ENCODE measurements at regions not wholly inside any gene's neighbourhood (a gene's known extent, or its start where the extent isn't known, plus 50 kb on each side); places are given as distances from the start of the nearest gene placed in this dataset.

DNA sequence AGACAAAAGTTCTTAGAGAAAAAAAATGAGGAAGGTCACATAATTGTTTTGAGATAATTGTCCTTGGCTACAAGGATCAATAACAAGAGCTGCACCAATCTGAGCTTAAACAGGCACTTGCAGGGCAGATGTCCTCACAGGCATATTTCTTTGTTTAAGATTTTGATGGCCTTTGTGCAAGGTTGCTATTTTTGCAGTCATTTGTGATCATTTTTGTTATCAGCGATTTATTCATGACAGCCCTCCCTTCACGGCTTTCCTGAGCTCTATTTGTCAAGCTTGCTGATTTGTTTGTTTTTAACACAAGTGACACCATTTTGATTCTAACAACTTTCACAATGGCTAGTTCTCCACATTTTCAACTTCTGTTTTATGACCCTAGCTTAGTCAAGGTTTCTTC, 418.6 kb upstream of the REG3G start:
- DNase-seq (ENCODE audit: low spot score): no peak
- TF ChIP-seq, protein P1, sequence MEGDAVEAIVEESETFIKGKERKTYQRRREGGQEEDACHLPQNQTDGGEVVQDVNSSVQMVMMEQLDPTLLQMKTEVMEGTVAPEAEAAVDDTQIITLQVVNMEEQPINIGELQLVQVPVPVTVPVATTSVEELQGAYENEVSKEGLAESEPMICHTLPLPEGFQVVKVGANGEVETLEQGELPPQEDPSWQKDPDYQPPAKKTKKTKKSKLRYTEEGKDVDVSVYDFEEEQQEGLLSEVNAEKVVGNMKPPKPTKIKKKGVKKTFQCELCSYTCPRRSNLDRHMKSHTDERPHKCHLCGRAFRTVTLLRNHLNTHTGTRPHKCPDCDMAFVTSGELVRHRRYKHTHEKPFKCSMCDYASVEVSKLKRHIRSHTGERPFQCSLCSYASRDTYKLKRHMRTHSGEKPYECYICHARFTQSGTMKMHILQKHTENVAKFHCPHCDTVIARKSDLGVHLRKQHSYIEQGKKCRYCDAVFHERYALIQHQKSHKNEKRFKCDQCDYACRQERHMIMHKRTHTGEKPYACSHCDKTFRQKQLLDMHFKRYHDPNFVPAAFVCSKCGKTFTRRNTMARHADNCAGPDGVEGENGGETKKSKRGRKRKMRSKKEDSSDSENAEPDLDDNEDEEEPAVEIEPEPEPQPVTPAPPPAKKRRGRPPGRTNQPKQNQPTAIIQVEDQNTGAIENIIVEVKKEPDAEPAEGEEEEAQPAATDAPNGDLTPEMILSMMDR (conservative IDR thresholded peaks at IDR 0.05; ENCODE audit: low read depth): no peak
- no peak overlapping the region for H3K27ac ChIP-seq
- ChIA-PET CTCF (interaction anchor here (0.5 kb wide), 1 partner anchor 275 kb away, joined by 7 read pairs; no protein-coding TSS in a partner anchor), POLR2A (ENCODE audit: low non-redundant PET) (no interaction called here)

DNA sequence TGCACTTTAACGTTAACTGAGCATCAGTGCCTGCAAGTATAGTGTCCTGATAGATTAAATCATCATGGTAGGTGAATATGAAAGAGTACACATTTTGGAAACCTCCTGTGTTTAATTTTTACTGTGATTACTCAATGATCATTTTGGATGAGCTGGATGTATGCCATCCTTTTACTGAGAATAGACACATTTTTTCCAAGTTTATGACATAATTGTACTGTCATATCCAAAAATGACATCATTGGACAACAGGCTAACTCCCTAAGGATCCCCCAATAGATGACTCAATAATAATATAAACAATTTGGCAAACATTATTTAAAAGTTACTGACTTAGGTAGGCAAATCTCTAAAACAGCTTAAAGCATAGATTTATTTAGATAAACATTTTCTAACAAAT, 410.8 kb upstream of the REG3G start:
- TF ChIP-seq, protein P1 (conservative IDR thresholded peaks at IDR 0.05; ENCODE audit: low read depth): no peak
- DNase-seq (ENCODE audit: low spot score): no peak
- no peak overlapping the region for H3K27ac ChIP-seq
- POLR2A ChIA-PET (ENCODE audit: low non-redundant PET): no interaction called here
- CTCF ChIA-PET: interaction anchor here (0.6 kb wide), 1 partner anchor 76 kb away, joined by 6 read pairs; no protein-coding TSS in a partner anchor

DNA sequence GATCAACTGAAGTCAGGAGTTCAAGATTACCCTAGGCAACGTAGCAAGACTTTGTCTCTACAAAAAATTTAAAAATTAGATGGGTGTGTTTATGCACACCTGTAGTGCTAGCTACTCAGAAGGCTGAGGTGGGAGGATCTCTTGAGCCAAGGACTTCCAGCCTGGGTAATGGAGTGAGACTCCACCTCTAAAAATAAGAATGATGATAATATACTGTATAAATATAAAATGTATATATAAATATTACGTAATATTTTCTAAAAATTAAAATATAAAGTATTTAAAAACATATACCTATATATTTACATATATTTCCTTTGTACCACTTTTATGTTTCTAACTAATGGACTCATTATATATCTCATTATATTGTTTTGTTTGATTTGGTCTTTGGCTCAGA, 409.5 kb upstream of the REG3G start:
- TF ChIP-seq, protein P1 (conservative IDR thresholded peaks at IDR 0.05; ENCODE audit: low read depth): no peak
- CTCF ChIA-PET: no interaction called here
- no peak for DNase-seq (ENCODE audit: low spot score)
- POLR2A ChIA-PET (ENCODE audit: low non-redundant PET): no interaction called here
- no peak overlapping the region for H3K27ac ChIP-seq

DNA sequence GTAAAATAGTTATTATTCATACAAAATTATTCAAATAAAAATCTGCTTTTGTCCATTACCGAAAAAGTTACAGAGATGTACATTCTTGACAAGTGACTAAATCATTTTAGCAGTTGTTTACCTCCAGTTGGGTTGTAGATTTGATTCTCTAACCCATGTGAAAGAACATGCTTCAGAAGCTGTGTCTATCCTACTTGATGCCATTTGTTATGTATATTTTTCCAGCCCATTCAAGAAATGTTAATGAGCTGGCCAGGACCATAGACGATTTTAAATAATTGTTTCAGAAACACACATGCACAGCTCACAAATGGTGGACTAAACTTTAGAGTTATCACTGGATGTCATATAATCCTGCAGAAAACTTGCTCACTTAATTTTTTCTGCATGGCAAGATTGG, 391.1 kb upstream of the REG3G start:
- ChIA-PET POLR2A (ENCODE audit: low non-redundant PET) (no interaction called here), CTCF (no interaction called here)
- no peak overlapping the region for H3K27ac ChIP-seq
- TF ChIP-seq, protein P1 (conservative IDR thresholded peaks at IDR 0.05; ENCODE audit: low read depth): no peak
- no peak for DNase-seq (ENCODE audit: low spot score)

DNA sequence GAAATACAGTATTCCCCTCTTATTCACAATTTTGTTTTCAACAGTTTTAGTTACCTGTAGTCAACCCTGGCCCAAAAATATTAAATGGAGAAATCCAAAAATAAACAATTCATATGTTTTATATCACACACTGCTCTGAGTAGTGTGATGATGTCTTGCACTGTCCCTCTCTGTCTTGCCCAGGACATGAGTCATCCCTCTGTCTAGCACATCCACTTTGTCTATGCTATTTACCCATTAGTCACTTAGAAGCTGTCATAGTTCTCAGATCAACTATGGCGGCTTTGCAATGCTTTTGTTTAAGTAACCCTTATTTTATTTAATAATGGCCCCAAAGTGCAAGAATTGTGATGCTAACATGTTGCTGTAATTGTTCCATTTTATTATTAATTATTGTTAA, 380.6 kb upstream of the REG3G start:
- ChIA-PET CTCF (no interaction called here), POLR2A (ENCODE audit: low non-redundant PET) (no interaction called here)
- TF ChIP-seq, protein P1 (conservative IDR thresholded peaks at IDR 0.05; ENCODE audit: low read depth): no peak

DNA sequence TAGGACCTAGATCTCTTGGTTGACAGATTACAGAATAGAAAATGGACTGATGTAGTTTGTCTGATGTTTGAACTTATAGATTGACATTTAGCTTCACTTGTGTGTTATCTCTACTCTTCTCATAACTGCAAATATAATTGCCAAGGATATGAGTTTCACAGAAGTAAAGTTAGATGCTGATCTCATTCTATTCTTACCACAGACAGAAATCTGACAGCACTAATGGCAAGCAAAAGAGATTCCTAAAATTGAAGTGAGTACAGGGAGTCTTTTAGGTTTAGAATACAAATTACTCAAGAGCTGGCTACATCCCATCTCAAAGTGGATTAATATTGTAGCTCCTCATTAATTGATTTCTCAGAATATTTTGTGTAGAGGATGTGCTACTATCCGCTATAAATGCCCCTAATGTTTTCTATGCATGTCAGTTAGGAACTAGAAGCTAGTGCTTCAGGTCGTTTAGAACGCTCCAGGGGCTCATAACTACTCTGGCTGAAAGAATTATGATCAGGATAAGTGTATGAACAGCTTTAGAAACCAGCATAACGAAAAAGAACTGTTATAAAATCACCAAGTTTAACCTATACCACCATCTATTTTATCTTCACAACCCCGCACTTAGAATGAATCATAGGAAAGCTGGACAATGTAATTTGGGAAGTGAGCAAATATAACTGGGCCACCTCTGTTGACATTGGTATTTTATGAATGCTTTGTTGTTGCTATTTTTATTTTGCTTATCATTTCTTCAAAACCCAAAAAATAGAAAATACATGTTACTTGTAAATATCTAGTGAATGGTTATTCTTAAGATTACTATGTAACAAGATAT, 378.8 kb upstream of the REG3G start:
- no peak for DNase-seq (ENCODE audit: low spot score)
- POLR2A ChIA-PET (ENCODE audit: low non-redundant PET): no interaction called here
- no peak overlapping the region for H3K27ac ChIP-seq
- TF ChIP-seq, protein P1 (conservative IDR thresholded peaks at IDR 0.05; ENCODE audit: low read depth): no peak
- CTCF ChIA-PET: no interaction called here

More for the DNA sequence above, 380.6 kb upstream of the REG3G start:
- DNase-seq (ENCODE audit: low spot score): peak; percentile 4
- H3K27ac ChIP-seq: no peak overlapping the region

All from RWPE1 (cell line).